ENCODE measurements at regions not wholly inside any gene's neighbourhood (a gene's known extent, or its start where the extent isn't known, plus 50 kb on each side); places are given as distances from the start of the nearest gene placed in this dataset.
"Not testable (repeated sequence)": the region's sequence is repeated elsewhere in the genome, so short reads cannot be mapped to it uniquely, and the experiment has no call there.

GRCh38 chr12:92231945-92232344 is 86.3 kb upstream of the BTG1 start:
- TF ChIP-seq CTCF, POLR2A (IDR thresholded peaks at IDR 0.05): not testable (repeated sequence)
